HepG2 (cell line): ENCODE measurements at regions not wholly inside any gene's neighbourhood (a gene's known extent, or its start where the extent isn't known, plus 50 kb on each side); places are given as distances from the start of the nearest gene placed in this dataset.

Source experiments
- ATF1 ChIP-seq: IDR thresholded peaks from 2 replicates; pipeline ENCODE4 v1.6.1; 2016; ENCODE audit warnings: mild to moderate bottlenecking, control low read depth
- ELK4 ChIP-seq: sonication (generic); formaldehyde crosslinking; IDR thresholded peaks from 2 replicates; pipeline ENCODE4 v1.9.0; 2021; ENCODE audit warnings: missing genetic modification reagents, borderline replicate concordance
- FOSL1 ChIP-seq: sonication (generic); formaldehyde crosslinking; IDR thresholded peaks from 2 replicates; pipeline ENCODE4 v1.9.0; 2021; ENCODE audit warnings: missing genetic modification reagents, borderline replicate concordance
- FOXK1 ChIP-seq: sonication (generic); formaldehyde crosslinking; IDR thresholded peaks from 2 replicates; pipeline ENCODE4 v1.4.0; 2020; ENCODE audit warnings: low read depth, missing genetic modification reagents, borderline replicate concordance
- HDAC1 ChIP-seq: sonication (generic); formaldehyde crosslinking; IDR thresholded peaks from 2 replicates; pipeline ENCODE4 v1.5.1; 2020; ENCODE audit warnings: mild to moderate bottlenecking, missing genetic modification reagents
- HNRNPK ChIP-seq: fragments of 200-400 bp; formaldehyde crosslinking; IDR thresholded peaks from 2 replicates; pipeline ENCODE4 v1.6.1; 2018; ENCODE audit warnings: low read length, low read depth, moderate library complexity, mild to moderate bottlenecking; ENCODE audit not compliant: poor library complexity, severe bottlenecking
- IRX3 ChIP-seq: sonication (generic); formaldehyde crosslinking; IDR thresholded peaks from 2 replicates; pipeline ENCODE4 v1.8.1; 2023; ENCODE audit warnings: mild to moderate bottlenecking, low read depth, missing genetic modification reagents, borderline replicate concordance
- KAT8 ChIP-seq: IDR thresholded peaks from 2 replicates; pipeline ENCODE4 v1.6.1; 2016; ENCODE audit warnings: missing genetic modification reagents, missing compliant biosample characterization
- NCOA1 ChIP-seq: sonication (generic); formaldehyde crosslinking; IDR thresholded peaks from 2 replicates; pipeline ENCODE4 v1.9.0; 2021; ENCODE audit warnings: missing genetic modification reagents
- NCOR1 ChIP-seq: fragments of 200-600 bp; sonication (generic); IDR thresholded peaks from 2 replicates; pipeline ENCODE4 v1.7.0; 2017; ENCODE audit warnings: antibody characterized with exemption, low read length, borderline replicate concordance
- NFE2 ChIP-seq: sonication (generic); formaldehyde crosslinking; IDR thresholded peaks from 2 replicates; pipeline ENCODE4 v1.4.0; 2020; ENCODE audit warnings: missing genetic modification reagents
- NFYC ChIP-seq: IDR thresholded peaks from 2 replicates; pipeline ENCODE4 v1.6.1; 2016; ENCODE audit warnings: missing genetic modification reagents, missing compliant biosample characterization
- PHF21A ChIP-seq: sonication (generic); formaldehyde crosslinking; IDR thresholded peaks from 2 replicates; pipeline ENCODE4 v1.5.0; 2020; ENCODE audit warnings: mild to moderate bottlenecking, missing genetic modification reagents
- PHF5A ChIP-seq: IDR thresholded peaks from one replicate; pipeline ENCODE4 v1.6.1; 2018; ENCODE audit warnings: low read depth, missing genetic modification reagents; ENCODE audit not compliant: unreplicated experiment
- PRDM15 ChIP-seq: sonication (generic); formaldehyde crosslinking; IDR thresholded peaks from 2 replicates; pipeline ENCODE4 v1.4.0; 2020; ENCODE audit warnings: missing genetic modification reagents
- RBAK ChIP-seq: sonication (generic); formaldehyde crosslinking; IDR thresholded peaks from 2 replicates; pipeline ENCODE4 v1.5.1; 2020; ENCODE audit warnings: mild to moderate bottlenecking, missing genetic modification reagents
- TEF ChIP-seq: sonication (generic); formaldehyde crosslinking; IDR thresholded peaks from 2 replicates; pipeline ENCODE4 v1.5.0; 2020; ENCODE audit warnings: missing genetic modification reagents
- ZBTB4 ChIP-seq: sonication (generic); formaldehyde crosslinking; IDR thresholded peaks from 2 replicates; pipeline ENCODE4 v1.4.0; 2020; ENCODE audit warnings: missing genetic modification reagents, mild to moderate bottlenecking, borderline replicate concordance
- ZFP36 ChIP-seq: fragments of 150-350 bp; IDR thresholded peaks from 2 replicates; pipeline ENCODE4 v1.6.1; 2018; ENCODE audit warnings: borderline replicate concordance, low read length, low read depth; ENCODE audit not compliant: partially characterized antibody
- ZNF263 ChIP-seq: sonication (generic); formaldehyde crosslinking; IDR thresholded peaks from 2 replicates; pipeline ENCODE4 v1.4.0; 2020; ENCODE audit warnings: missing genetic modification reagents
- ZNF430 ChIP-seq: sonication (generic); formaldehyde crosslinking; IDR thresholded peaks from 2 replicates; pipeline ENCODE4 v1.9.0; 2021; ENCODE audit warnings: mild to moderate bottlenecking, missing genetic modification reagents
- ZNF441 ChIP-seq: sonication (generic); formaldehyde crosslinking; IDR thresholded peaks from 2 replicates; pipeline ENCODE4 v1.7.0; 2021; ENCODE audit warnings: missing genetic modification reagents, borderline replicate concordance
- ZNF557 ChIP-seq: sonication (generic); formaldehyde crosslinking; IDR thresholded peaks from 2 replicates; pipeline ENCODE4 v1.4.0; 2020; ENCODE audit warnings: missing genetic modification reagents
- ZNF768 ChIP-seq: sonication (generic); formaldehyde crosslinking; IDR thresholded peaks from 2 replicates; pipeline ENCODE4 v1.4.0; 2020; ENCODE audit warnings: missing genetic modification reagents

GRCh38 chr5:110017854-110018253 is 328.1 kb downstream of the MAN2A1 start (continued):
- TF ChIP-seq FOSL1 (no peak), FOXK1 (CRISPR knock-in tag) (no peak), IRX3 (no peak), NCOA1 (no peak), PRDM15 (no peak), HDAC1 (CRISPR knock-in tag) (peak; percentile 32; the same call in 1 of the 2 replicates), KAT8 (peak; percentile 55; the same call in 1 of the 2 replicates), ZNF768 (CRISPR knock-in tag) (no peak), NFYC (CRISPR knock-in tag) (no peak), ZNF263 (CRISPR knock-in tag) (no peak), RBAK (CRISPR knock-in tag) (no peak), ZNF441 (CRISPR knock-in tag) (0 out of 2 replicates have a peak, but pooled peaks have one; percentile 35), ZFP36 (no peak), ZNF557 (CRISPR knock-in tag) (no peak), HNRNPK (no peak), PHF21A (CRISPR knock-in tag) (no peak), ZNF430 (no peak), ZBTB4 (CRISPR knock-in tag) (no peak), NCOR1 (no peak), ELK4 (no peak), TEF (CRISPR knock-in tag) (0 out of 2 replicates have a peak, but pooled peaks have one; percentile 34), NFE2 (CRISPR knock-in tag) (no peak), ATF1 (CRISPR knock-in tag) (peak; percentile 51; the same call in 1 of the 2 replicates), PHF5A (CRISPR knock-in tag) (no peak)
